HUDEP-2 (cell line): ENCODE measurements at regions not wholly inside any gene's neighbourhood (a gene's known extent, or its start where the extent isn't known, plus 50 kb on each side); places are given as distances from the start of the nearest gene placed in this dataset.

ENCODE experiments used
- DNase-seq, 76 experiments: peaks; one replicate each; lab custom pipeline; 2025; ENCODE audit not compliant: unreplicated experiment in 76 of 76; lab: John Stamatoyannopoulos, UW

GRCh38 chr5:82417776-82418607 is 139.8 kb upstream of the RPS23 start:
- no peak for DNase-seq

- DNase-seq: no peak
These were observed 138.4 kb upstream of the RPS23 start for GRCh38 chr5:82416512-82416911.

- DNase-seq: no peak
These were observed 135.9 kb upstream of the RPS23 start for GRCh38 chr5:82414041-82414388.

- no peak for DNase-seq
These were observed 135.3 kb upstream of the RPS23 start for GRCh38 chr5:82413302-82414040.

- no peak for DNase-seq
These were observed 129.9 kb upstream of the RPS23 start for GRCh38 chr5:82408033-82408432.

GRCh38 chr5:82406205-82406773 is 128.1 kb upstream of the RPS23 start:
- no peak for DNase-seq

- DNase-seq: no peak
These were observed 127.6 kb upstream of the RPS23 start for GRCh38 chr5:82405618-82406204.

- DNase-seq: no peak
These were observed 127.0 kb upstream of the RPS23 start for GRCh38 chr5:82405161-82405560.

GRCh38 chr5:82404382-82404945 is 126.3 kb upstream of the RPS23 start:
- DNase-seq: no peak

GRCh38 chr5:82403724-82404123 is 125.6 kb upstream of the RPS23 start:
- DNase-seq: no peak

GRCh38 chr5:82403026-82403425 is 124.9 kb upstream of the RPS23 start:
- no peak for DNase-seq

GRCh38 chr5:82399111-82399510 is 121.0 kb upstream of the RPS23 start:
- no peak for DNase-seq

GRCh38 chr5:82397741-82398320 is 119.7 kb upstream of the RPS23 start:
- DNase-seq: no peak

- no peak for DNase-seq
These were observed 118.8 kb upstream of the RPS23 start for GRCh38 chr5:82396871-82397514.

- no peak for DNase-seq
These were observed 118.2 kb upstream of the RPS23 start for GRCh38 chr5:82396396-82396795.

- no peak for DNase-seq
These were observed 115.8 kb upstream of the RPS23 start for GRCh38 chr5:82393951-82394350.

GRCh38 chr5:82390088-82390487 is 111.9 kb upstream of the RPS23 start:
- DNase-seq: no peak

- DNase-seq: no peak
These were observed 111.2 kb upstream of the RPS23 start for GRCh38 chr5:82389347-82389746.

GRCh38 chr5:82388181-82388580 is 110.0 kb upstream of the RPS23 start:
- no peak for DNase-seq

- no peak for DNase-seq
These were observed 109.6 kb upstream of the RPS23 start for GRCh38 chr5:82387819-82388166.
